ENCODE measurements at regions not wholly inside any gene's neighbourhood (a gene's known extent, or its start where the extent isn't known, plus 50 kb on each side); places are given as distances from the start of the nearest gene placed in this dataset.
"Not testable (repeated sequence)": the region's sequence is repeated elsewhere in the genome, so short reads cannot be mapped to it uniquely, and the experiment has no call there.

- no peak for DNase-seq
These were observed 161.2 kb upstream of the KCNH8 start for GRCh38 chr3:18987070-18987469.

- DNase-seq: no peak
These were observed 165.4 kb upstream of the KCNH8 start for GRCh38 chr3:18982920-18983319.

GRCh38 chr3:18976102-18976501 is 172.2 kb upstream of the KCNH8 start:
- DNase-seq: not testable (repeated sequence)

GRCh38 chr3:18968120-18968519 is 180.2 kb upstream of the KCNH8 start:
- DNase-seq: no peak

GRCh38 chr3:18965781-18966180 is 182.5 kb upstream of the KCNH8 start:
- no peak for DNase-seq

GRCh38 chr3:18964640-18965039 is 183.7 kb upstream of the KCNH8 start:
- no peak for DNase-seq

- no peak for DNase-seq
These were observed 197.0 kb upstream of the KCNH8 start for GRCh38 chr3:18951333-18951732.

- DNase-seq: no peak
These were observed 201.8 kb upstream of the KCNH8 start for GRCh38 chr3:18946524-18946923.

GRCh38 chr3:18937574-18937973 is 210.7 kb upstream of the KCNH8 start:
- DNase-seq: no peak

GRCh38 chr3:18919158-18919557 is 229.2 kb upstream of the KCNH8 start:
- DNase-seq: no peak

GRCh38 chr3:18917923-18918322 is 230.4 kb upstream of the KCNH8 start:
- no peak for DNase-seq

- DNase-seq: no peak
These were observed 246.1 kb upstream of the KCNH8 start for GRCh38 chr3:18902081-18902793.

GRCh38 chr3:18901571-18901970 is 246.7 kb upstream of the KCNH8 start:
- no peak for DNase-seq

GRCh38 chr3:18900994-18901393 is 247.3 kb upstream of the KCNH8 start:
- DNase-seq: no peak

- DNase-seq: no peak
These were observed 249.4 kb upstream of the KCNH8 start for GRCh38 chr3:18898911-18899310.

GRCh38 chr3:18892756-18893155 is 255.6 kb upstream of the KCNH8 start:
- DNase-seq: no peak

- no peak for DNase-seq
These were observed 256.3 kb upstream of the KCNH8 start for GRCh38 chr3:18892047-18892446.

- no peak for DNase-seq
These were observed 256.7 kb upstream of the KCNH8 start for GRCh38 chr3:18891641-18892040.

- DNase-seq: no peak
These were observed 257.9 kb upstream of the KCNH8 start for GRCh38 chr3:18890449-18890848.

- DNase-seq: no peak
These were observed 259.5 kb upstream of the KCNH8 start for GRCh38 chr3:18888819-18889218.

GRCh38 chr3:18888370-18888769 is 259.9 kb upstream of the KCNH8 start:
- DNase-seq: no peak

- DNase-seq: no peak
These were observed 262.0 kb upstream of the KCNH8 start for GRCh38 chr3:18886331-18886730.

GRCh38 chr3:18885612-18886011 is 262.7 kb upstream of the KCNH8 start:
- DNase-seq: no peak

GRCh38 chr3:18883571-18883970 is 264.7 kb upstream of the KCNH8 start:
- no peak for DNase-seq

GRCh38 chr3:18880691-18881090 is 267.6 kb upstream of the KCNH8 start:
- no peak for DNase-seq
